IPS DF 19.7 (cell line): ENCODE measurements at regions not wholly inside any gene's neighbourhood (a gene's known extent, or its start where the extent isn't known, plus 50 kb on each side); places are given as distances from the start of the nearest gene placed in this dataset.

ENCODE experiments used
- DNase-seq: peaks from one replicate; pipeline ENCODE4 v3.0.0-alpha.2; 2013; ENCODE audit warnings: low read depth, low spot score

DNA sequence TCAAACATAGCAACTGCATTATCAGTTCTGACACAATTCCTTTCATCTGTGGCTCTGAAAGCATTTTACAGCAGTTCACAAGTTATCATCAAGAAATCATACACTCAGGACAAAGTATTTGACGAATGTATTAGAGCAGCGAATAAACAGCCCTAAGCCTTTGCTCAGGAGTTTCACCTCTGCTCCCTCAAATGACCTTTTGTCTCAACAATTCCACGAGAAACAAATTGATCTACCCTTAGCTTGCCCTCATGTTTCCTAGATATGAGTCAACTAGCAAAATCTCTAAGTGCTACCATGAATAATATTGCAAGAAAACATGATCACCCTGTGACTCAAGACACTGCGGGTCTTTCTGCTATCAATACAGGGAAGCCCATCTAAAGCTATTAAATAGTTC is 396.1 kb downstream of the EFNB2 start:
- no peak for DNase-seq

- DNase-seq: no peak
Observed at GRCh38 chr13:106138620-106139019, 396.8 kb downstream of the EFNB2 start.

- DNase-seq: no peak
Observed at GRCh38 chr13:106133025-106133424, 402.4 kb downstream of the EFNB2 start.

DNA sequence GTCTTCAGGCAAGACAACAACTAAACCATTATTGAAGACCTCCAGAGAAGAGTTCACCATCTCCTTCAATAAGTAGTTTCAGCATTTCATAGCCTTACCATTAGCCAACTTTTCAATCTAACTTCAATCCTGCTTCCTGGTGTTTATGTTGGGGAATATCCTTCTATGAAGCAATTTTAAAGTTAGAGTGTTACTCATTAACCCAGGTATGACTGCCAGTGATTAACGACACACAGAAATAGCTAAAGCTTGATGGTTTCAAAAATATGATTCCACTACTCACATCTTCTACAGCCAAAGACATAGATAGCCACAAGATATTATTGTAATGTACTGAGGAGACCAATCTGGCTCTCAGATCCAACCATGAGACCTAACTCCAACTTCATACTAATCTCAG is 403.2 kb downstream of the EFNB2 start:
- no peak for DNase-seq

GRCh38 chr13:106129993-106130392 is 405.5 kb downstream of the EFNB2 start:
- no peak for DNase-seq

- no peak for DNase-seq
Observed at GRCh38 chr13:106129273-106129672, 406.2 kb downstream of the EFNB2 start.

GRCh38 chr13:106122234-106122633 is 413.2 kb downstream of the EFNB2 start:
- no peak for DNase-seq

DNA sequence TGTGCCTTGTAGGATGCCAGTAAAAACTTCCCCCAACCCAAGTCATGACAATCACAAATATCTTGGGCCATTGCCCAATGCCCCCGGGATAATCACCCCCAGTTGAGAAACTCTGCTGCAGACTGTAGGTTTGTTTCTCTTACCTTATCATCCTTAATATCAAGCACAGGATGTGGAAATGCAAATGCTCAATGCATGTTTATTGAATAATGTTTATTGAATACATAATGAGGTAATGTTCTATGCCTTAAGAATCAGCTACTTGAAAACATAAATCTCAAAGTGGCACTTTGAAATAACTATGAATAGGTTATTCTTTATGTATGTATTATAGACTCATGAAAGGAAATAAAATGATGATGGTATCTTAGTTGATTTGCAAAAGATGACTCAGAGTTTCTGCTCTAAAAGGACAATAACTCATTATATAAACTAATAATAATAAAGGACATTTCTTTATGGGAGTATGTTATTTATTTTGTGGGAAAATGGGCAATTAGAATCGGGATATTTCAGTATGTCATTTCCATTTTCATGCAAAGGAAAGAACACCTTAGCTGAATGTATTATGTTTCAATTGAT is 414.2 kb downstream of the EFNB2 start:
- DNase-seq: no peak

DNA sequence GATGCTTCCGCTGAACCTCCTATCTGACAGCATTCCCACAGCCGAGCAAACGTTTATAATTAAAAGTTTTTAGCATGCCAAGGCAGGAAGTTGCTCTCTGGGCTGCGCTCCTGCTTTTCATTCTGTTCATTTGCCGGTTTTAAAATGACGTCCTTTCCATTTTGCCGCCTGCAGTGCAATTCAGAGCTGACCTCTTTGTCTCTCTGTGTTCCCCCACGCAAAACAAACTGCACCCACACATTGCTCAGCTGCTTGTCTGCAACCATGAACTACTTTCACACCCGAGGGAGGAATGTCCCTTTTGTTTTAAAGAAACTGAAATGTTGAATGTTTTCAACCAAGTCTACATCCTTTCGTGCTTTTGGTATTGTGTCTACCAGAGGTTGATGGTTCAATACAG is 416.5 kb downstream of the EFNB2 start:
- DNase-seq: no peak

DNA sequence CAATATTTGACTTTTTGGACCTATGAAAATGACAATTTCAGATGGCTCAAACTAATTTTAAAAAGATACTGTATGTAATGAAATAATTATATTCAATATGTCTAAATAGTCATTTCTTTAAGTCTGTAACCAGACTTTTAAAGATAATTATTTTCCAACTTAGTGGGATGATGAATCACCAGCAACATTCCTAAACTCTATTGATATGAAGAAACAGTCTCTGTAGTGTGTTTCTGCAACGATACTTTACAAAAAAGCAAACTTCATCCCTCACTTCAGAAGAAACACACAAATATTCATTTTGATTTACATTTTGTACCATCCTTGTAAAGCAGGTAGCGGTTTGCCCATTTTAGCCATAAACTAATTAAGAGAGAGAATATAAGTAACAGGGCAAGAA is 417.4 kb downstream of the EFNB2 start:
- DNase-seq: no peak

GRCh38 chr13:106117640-106118039 is 417.8 kb downstream of the EFNB2 start:
- no peak for DNase-seq

- DNase-seq: no peak
Observed at GRCh38 chr13:106117035-106117434, 418.4 kb downstream of the EFNB2 start.

GRCh38 chr13:106115081-106115480 is 420.4 kb downstream of the EFNB2 start:
- no peak for DNase-seq

DNA sequence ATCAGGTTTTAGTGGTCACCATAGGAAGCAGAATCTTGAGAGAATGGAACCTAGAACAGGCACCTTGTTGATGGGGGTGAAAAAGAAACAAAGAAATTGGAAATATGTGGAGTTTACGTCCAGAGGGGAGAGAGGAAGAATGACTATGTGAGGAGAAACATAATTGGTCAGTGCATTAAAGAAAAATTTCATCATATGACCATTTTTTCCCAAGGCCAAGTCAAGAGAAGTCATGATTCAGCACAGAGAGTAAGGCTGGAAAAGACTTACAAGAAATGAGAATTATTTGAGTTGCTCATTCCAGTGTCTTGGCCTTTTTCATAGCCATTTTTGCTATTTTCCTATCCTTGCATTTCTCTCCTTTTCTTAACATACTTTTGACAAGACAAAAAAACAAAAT is 421.7 kb downstream of the EFNB2 start:
- DNase-seq: no peak

- no peak for DNase-seq
Observed at GRCh38 chr13:106112191-106112590, 423.3 kb downstream of the EFNB2 start.

DNA sequence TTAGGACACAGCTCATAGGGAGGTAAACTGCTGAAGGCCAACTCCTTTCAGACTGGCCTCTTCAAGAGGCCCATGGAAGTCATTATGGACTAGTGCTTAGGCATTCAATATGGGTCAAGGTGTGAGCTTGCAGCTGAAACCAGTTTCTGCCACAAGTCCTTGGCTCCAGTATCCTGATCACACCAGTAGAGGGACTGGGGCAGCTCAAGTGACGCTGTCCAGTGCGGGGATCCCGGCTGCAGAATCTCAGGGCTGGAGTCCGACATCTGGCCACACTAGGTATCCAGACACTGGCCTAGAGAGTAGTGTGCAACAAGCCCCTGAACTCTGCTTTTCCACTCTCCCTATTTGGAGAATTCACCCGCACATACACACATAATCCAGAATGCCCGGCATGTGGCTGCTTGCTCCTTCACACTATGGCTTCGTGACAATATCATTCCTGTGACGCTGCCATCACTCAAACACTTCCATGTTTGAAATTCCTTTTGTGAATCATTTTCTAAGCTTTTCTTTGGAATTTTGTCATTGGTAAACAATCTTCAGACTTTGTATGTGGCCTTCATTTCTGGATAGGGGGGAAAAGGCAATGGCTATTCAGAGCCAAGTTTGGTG is 425.1 kb downstream of the EFNB2 start:
- DNase-seq: no peak

DNA sequence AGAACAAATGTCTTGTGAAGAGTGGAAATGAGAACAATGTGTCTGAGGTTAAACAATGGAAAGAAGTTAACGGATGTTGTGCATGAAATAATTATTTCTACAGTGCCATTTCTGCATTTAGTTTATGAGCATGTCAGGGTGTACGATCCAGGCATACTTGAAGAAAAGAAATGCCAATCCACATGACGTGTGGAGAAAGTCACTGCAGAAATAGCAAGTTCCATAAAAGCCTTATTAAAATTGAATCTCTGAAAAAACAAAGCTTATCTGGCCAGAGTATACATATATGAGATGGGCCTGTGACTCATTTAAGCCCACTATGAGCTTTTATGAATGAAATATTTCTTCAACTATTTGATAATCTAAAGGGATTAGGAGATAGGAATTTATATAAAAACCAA is 426.1 kb downstream of the EFNB2 start:
- DNase-seq: no peak

- DNase-seq: no peak
Observed at GRCh38 chr13:106108346-106108745, 427.1 kb downstream of the EFNB2 start.

DNA sequence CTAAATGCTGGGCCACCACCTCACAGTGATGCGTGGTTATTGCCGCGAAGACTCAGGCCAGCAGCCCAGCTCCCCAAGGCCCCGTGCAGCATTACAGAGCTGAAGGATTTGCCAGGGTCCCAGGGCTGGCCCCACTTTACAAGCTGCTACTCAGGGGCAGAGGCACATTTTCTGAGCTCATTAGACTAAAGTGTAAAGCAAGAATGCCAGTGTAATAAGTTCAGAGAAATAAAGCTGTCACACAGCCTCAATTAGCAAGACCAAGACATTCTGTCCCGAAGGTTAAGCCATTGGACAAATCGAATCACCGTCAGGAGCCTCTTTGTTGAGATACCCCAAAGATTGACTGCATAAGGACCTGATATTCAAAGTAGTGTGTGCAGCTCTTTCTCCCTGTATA is 428.4 kb downstream of the EFNB2 start:
- no peak for DNase-seq

GRCh38 chr13:106105153-106105552 is 430.3 kb downstream of the EFNB2 start:
- no peak for DNase-seq

DNA sequence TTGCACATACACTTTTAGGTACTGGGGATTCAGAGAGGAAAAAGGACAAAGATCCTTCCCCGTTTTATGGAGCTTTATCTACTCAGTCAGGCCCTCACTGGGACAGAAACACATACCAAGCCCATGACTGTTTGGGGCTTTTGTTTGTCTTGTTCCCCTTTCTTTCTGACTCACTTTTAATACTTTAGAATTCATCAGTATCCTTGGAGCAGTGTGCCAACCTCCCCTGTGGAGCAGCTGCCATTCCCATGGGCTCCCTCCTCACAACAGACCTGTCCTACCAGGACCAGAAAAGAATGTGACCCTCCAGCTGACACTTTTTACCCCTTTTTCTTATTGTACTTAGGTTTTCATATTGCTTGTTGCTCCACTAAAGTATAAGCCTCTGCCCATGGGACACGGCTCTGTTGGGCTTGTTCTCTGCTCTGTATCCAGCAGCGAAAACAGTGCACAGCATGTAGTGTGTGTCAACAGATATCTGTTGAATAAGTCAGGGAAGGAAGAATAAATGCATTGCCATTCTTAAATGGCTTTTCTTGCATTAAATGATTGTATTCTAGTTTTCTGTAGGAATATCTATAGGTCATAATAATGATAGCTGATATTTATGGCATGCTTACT is 431.1 kb downstream of the EFNB2 start:
- no peak for DNase-seq

GRCh38 chr13:106103779-106104178 is 431.7 kb downstream of the EFNB2 start:
- DNase-seq: no peak

- no peak for DNase-seq
Observed at GRCh38 chr13:106102786-106103185, 432.7 kb downstream of the EFNB2 start.
